ENCODE measurements at regions not wholly inside any gene's neighbourhood (a gene's known extent, or its start where the extent isn't known, plus 50 kb on each side); places are given as distances from the start of the nearest gene placed in this dataset.
"Not testable (repeated sequence)": the region's sequence is repeated elsewhere in the genome, so short reads cannot be mapped to it uniquely, and the experiment has no call there.

DNA sequence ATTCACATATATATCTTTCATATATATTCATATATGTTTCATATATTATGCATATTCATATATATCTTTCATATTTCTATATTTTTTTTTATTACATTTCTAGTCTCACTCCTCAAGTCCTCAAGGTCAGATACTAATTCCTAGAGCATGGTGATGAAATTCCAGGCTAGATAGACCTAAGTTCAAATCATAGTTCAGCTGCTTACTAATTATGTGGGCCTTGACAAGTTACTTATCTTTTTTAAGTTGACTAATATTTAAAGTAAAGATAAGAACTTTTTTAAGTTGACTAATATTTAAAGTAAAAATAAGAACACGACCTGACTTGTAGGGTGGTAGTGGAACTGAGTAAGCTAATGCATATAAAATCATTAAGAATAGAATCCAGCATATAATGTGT, 495.6 kb upstream of the MAN1A1 start:
- DNase-seq (ENCODE audit: extremely low read depth, low read depth) = no peak

DNA sequence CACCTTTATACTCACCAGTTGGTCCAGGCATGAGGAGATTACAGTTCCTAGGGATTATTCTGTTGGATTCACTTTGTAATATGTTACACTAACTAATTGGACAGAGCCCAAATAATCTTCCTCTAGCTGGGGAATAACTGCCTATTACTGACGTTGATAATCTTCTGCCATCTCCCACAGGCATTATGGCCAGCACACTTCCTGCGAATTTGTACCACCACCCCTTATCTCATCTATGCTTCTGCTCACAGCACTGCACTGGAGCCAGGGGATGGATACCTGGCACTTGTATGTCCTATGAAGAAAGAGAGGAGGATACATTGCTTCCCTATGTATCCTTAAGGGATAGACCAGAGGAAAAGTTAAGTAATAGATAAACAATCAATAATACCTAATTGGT, 494.8 kb upstream of the MAN1A1 start:
- DNase-seq (ENCODE audit: extremely low read depth, low read depth) = no peak

DNA sequence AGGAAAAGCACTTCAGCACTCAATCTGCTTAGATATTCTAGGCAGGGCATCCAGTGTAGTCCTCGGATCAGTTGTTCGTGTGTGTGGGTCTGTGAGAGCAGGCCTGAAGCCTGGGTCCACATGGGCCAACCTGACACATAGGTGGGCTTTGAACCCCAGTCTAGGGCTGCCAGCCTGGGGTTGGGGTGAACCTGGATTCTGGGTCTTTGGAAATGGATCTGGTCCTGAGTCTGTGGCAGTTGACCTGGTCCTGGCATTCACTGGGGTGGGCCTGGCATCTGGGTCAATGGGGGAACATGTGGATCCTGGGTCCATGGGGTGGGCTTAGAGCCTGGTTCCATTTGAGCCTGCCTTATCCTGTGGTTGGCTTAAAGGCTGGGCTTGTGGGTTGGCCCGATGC, 492.6 kb upstream of the MAN1A1 start:
- DNase-seq (ENCODE audit: extremely low read depth, low read depth) = no peak

DNA sequence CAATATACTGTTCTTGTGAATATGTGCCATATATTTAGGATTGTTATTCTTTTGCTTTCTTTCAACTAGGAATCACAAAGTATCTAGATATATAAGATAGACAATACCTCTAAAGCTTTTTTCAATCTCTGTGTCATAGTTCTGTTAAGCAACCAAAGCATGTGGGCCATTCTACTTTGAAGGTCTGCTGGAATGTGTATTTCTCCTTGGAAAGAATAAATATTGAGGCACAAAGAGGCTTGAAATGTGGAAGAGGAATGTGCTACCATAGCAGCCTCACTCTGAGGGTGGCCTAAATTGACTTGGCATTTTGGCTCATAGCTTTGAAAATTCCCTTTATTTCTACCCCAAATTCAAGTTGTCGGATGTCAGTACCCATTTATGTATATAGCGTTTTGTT, 488.5 kb upstream of the MAN1A1 start:
- DNase-seq (ENCODE audit: extremely low read depth, low read depth) = no peak

DNA sequence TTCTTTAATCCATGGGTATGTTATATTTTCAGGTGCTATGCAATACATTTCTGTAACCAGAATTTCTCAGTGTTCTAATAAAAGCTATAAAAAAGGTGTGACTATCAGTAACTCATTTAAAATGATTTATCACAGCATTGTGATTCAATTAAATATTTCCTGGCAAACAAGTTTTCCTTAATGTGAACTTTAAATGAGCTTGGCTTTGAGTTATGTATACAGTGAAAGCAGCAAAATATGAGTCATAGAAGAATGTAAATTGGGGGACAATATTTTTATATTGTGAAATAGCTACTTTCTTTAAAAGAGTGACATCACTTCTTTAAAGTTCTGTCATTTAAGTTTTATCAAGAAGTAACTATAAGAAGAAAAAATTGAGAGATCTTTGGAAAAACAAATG, 484.9 kb upstream of the MAN1A1 start:
- DNase-seq (ENCODE audit: extremely low read depth, low read depth) = no peak

DNA sequence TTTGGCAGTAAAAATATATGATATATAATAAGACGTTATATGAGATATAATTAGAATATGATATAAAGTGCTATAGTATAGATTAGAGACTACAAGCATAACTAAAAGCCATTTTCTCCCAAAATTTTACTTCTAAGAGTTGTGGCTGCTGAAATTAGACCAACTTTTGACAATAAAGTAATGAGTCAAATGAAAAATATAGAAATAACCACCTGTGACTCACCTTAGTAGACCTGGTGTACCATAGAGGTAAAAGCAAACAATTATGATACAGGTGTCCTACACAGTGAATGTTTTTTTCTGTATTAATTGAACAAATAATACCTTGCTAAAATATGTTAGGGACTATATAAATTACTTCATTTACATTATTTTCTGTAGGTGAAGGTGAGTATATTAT, 482.9 kb upstream of the MAN1A1 start:
- DNase-seq (ENCODE audit: extremely low read depth, low read depth) = no peak

DNA sequence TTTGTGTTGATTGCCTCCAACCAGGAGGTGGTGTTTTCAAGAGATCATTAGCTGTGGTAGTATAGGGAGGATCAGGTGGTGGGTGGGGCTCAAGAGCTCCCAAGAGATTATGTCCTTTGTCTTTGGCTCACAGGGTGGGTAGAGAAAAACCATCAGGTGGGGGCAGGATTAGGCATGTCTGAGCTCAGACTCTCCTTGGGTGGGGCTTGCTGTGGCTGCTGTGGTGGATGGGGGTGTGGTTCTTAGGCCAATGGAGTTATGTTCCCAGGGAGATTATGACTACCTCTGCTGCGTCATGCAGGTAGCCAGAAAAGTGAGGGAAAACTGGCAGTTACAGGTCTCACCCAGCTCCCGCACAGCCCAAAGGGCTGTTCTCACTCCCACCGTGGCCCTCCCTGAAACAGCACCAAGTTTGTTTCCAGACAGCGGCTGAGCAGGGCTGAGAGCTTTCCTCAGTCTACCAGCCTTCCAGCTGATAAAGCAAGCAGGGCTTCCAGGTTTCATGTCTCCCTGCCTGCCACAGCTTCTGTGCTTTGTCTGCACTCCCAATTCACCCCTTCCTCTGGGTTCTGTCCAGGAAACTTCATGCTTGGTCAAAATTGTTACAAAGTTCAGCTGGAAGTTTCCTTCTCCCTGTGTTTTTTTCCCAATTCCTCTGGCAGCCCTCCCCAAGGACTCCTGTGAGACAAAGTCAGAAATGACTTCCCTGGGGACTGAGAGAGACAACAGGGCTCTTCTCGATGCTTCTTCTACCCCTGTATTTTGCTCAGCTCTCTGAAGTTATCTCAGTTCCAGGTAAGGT, 481.1 kb upstream of the MAN1A1 start:
- DNase-seq (ENCODE audit: extremely low read depth, low read depth) = no peak

DNA sequence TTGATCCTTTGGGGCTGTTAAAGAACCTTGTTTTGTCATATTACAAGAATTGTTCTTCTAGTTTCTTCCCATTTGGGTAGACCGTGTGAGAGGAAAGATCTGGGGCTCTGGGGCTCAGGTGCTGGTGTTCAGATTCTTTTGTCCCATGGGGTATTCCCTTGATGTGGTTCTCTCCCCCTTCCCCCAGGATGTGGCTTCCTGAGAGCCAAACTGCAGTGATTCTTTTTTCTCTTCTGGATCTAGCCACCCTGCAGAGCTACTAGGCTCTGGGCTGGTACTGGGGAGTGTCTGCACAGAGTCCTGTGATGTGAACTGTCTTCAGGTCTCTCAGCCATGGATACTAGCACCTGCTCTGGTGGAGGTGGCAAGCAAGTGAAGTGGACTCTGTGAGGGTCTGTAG, 480.5 kb upstream of the MAN1A1 start:
- DNase-seq (ENCODE audit: extremely low read depth, low read depth) = no peak

DNA sequence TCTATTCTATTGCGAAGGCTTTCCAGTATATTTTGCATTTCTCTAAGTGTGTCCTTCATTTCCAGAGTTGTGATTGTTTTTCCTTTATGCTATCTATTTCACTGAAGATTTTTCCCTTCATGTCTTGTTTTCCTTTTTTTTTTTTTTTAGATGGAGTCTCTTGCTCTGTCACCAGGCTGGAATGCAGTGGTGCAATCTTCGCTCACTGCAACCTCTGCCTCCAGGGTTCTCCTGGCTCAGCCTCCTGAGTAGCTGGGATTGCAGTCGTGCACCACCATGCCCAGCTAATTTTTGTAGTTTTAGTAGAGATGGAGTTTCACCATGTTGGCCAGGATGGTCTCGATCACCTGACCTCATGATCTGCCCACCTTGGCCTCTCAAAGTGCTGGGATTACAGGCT, 479.9 kb upstream of the MAN1A1 start:
- not testable (repeated sequence) for DNase-seq (ENCODE audit: extremely low read depth, low read depth)

DNA sequence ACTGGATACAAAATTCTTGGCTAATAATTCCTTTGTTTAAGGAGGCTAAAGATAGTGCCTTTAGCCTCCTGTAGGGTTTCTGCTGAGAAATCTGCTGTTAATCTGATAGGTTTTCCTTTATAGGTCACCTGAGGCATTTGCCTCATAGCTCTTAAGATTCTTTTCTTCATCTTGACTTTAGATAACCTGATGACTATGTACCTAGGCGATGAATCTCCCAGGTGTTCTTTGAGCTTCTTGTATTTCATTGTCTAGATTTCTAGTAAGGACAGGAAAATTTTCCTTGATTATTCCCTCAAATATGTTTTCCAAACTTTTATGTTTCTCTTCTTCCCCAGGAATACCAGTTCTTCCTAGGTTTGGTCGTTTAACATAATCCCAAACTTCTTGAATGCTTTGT, 479.4 kb upstream of the MAN1A1 start:
- no peak for DNase-seq (ENCODE audit: extremely low read depth, low read depth)

DNA sequence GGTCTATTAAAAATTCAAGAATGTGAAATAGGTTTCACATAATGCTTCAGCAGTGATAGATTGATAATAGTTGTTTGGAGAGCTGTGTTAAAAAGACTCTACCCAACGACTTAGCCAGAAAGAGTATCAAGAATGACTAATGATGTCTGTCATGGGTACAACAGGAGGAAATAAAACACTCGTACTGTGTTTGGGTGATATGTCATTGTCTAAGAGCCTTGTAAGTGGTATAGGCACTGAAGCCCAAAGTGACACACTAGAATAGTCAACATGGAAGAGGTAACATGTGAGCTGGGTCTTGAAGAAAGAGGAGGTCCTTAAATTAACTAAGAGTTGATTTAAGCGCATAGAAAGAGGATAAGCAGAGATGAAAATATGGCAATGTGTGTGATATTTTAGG, 471.8 kb upstream of the MAN1A1 start:
- no peak for DNase-seq (ENCODE audit: extremely low read depth, low read depth)

DNA sequence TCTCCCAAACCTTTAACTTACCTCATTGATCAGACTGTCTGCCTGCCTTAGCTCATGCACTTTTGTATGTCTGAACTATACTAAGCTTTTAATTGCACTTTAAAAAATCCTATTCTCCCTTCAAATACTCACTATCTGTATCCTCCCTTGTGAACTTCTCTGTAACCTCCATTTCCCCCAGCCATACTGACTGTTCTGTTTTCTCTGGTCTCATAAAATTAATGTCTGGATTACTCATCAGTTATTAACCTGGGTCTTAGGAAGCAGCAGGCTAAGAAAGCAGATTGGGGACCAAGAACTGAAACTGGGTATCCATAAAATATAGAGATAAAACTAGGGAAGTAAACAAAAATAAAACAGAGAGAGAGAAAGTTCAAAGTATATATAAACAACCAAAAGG, 469.3 kb upstream of the MAN1A1 start:
- DNase-seq (ENCODE audit: extremely low read depth, low read depth) = no peak

DNA sequence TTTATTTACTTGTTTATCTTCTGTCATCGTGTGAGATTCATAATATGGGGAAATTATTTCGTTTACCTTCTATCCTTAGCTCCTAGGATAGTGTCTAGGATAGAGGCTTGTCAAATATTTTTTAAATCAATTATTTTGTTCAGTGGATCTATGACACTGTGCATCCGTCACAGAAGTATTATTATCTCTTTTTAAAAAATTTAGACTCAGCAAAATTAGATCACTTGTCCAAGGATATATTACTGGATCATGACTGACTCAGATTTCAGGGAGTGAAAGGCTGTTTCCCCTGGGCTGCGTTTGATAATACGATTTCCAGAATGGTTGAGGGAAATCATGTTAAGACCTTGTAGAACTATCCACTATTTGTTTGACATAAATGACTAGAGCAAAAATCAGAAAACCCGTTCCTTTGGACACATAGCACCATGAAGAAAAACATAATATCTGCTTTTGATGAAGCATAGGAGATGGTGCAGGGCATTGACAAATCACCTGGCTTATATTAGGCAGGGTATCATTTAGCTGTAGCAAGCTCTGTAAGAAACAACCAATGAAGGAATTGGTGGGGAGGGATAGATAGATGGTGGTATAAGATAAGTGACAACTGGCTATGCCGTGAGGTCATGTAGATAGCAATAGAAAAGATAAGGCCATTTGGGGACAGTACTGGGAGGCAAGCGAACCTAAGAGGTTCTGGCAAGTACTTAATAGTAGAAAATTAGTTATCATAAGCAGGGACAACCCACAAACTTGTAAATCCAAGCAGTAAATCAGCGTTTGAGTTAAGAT, 465.2 kb upstream of the MAN1A1 start:
- DNase-seq (ENCODE audit: extremely low read depth, low read depth) = no peak

DNA sequence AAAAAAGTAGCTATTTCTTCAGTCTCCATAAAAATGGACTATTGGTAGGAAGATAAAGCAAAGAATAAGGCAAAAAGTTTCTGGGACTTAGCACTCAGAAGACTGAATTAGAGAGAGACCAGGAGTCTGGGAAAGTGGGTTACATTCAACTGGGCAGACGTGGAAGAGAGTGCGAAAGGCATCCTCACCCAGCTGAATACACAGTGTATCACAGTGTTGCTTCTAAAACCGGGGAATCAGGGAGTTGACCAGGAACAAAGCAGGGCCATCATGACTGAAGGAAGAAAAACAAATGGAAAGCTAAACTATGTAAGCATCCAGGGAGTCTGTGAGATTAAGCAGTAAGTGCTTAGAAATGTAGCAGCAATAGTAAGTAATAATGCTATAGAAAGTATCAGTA, 452.9 kb upstream of the MAN1A1 start:
- DNase-seq (ENCODE audit: extremely low read depth, low read depth) = no peak

DNA sequence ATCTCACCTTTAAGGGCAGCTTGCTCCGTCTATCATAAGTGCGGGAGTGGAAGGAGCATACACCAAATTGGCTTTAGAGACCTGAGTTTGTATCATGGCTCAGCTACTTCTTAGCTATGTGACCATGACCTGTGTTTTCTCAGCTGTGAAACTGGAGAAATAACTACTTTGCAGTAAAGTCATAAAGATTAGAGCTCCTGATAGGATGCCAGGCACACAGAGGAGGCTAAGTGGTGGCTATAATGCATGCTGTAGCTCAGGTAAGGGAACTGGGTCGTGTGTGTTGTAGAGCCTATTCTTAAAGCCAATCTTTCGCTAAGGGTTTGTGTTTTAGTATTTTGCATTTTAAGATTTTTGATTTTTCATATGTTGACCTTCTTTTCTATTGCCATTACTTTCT, 451.5 kb upstream of the MAN1A1 start:
- no peak for DNase-seq (ENCODE audit: extremely low read depth, low read depth)

DNA sequence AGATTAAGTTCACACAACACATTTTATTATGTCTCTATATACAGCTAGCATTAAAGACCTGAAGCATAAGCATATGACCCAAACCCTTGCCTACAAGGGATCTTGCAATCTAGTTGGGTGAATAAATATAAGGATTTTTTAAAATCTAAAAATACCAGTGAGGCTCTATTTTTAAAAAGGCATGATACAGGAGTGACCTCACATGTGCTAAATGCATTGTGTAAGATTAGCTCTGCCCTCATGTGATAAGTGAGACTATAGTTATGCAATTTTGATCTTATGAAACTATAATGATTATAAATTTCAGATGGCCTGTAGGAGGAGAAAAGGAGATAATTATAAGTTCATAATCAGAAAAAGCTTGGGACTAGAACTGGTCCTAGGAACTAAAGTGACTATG, 451.0 kb upstream of the MAN1A1 start:
- DNase-seq (ENCODE audit: extremely low read depth, low read depth) = no peak

DNA sequence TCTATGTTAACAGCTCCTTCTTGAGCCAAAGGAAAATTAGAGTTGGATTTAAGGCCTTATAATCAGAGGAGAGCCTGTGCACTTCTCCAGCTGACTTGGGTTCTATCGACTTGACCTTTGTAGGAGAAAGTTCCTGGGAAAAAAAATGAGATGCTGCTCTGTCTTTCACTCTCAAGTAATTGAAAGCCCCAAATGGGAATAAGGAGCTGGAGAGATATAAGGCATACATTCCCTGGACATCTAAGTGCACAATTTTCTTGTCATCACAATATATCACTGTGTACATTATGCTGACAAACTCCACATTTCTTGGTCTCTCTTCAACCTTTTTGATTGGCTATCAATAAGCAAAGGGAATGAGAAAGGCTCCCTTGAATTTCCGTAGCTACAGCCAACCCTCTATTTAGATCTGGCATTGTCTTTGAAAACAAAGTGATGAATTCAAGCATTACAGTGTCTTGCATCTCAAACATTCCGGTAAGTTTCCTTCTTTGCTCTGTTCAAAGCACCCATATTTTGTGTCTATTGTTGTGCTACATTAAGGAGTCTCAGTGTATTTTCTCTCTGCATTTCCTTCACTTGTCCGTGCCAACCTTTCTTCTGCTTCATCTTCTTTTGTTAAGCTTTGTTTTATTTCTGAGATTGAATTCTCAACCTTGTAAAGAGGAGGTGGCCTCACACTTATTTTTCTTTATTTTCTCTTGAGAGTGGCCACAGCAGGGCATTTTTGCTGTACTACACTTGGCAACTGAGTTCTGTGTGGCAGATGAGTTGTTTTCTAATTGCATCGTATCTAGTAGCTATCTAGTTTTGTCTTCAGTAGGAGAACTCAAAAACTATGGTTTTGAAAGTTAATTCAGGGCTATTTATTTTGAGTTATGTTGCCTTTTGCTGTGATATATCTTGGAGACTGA, 450.3 kb upstream of the MAN1A1 start:
- no peak for DNase-seq (ENCODE audit: extremely low read depth, low read depth)

DNA sequence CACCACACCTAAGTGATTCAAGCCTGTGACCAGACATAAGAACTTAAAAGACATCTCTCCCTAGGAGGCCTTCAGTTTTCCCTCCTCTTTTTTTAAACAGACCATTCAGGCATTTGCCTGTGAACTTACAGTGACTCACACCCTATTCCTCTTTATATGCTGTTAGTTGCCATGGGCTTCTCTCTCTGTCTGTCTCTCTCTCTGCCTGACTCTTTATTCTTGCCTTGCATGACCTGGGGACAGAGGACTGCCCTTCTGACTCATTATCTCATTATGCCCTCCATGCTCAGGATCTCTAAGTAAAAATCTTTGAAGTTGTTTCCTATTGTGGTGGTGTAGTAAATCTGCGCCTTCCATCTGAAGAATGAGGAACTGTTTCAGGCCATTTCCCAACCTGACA, 442.2 kb upstream of the MAN1A1 start:
- no peak for DNase-seq (ENCODE audit: extremely low read depth, low read depth)

DNA sequence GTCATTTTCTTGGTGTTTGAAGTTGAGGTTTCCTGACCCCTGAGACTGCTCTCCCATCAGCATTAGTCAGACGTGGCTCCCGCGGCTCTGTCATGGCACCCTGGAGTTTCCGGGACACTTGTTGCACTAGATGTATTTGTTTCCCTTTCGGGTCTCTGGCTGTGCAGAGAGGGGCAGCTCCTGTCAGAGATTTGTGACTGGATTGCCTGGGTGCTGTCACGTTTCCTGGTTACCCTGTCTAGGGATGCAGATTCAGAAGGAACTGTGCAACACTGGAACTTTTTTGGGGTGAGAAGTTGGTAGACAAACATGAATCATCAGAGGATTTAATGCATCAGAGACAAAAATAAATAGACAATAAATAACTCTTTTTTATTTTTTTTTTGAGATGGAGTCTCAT, 431.8 kb upstream of the MAN1A1 start:
- DNase-seq (ENCODE audit: extremely low read depth, low read depth) = no peak

DNA sequence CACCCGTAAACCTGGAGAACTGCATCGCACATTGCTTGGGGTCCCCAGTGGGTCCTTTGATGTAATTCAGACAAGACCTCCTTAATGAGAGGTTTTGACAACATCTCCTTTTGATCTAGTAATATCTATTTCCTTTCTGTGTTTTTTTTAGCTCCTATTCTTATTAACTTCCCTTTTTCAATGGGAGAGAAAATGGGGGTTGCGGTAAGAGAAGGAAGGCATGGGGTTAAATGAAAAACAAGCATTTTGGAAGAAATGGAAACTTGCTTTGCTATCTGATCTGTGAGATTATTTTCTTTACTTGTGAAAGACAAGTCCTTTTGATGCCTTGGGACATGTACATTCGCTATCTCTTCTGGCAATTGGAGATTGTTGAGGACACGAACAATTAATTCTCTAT, 418.6 kb upstream of the MAN1A1 start:
- no peak for DNase-seq (ENCODE audit: extremely low read depth, low read depth)

DNA sequence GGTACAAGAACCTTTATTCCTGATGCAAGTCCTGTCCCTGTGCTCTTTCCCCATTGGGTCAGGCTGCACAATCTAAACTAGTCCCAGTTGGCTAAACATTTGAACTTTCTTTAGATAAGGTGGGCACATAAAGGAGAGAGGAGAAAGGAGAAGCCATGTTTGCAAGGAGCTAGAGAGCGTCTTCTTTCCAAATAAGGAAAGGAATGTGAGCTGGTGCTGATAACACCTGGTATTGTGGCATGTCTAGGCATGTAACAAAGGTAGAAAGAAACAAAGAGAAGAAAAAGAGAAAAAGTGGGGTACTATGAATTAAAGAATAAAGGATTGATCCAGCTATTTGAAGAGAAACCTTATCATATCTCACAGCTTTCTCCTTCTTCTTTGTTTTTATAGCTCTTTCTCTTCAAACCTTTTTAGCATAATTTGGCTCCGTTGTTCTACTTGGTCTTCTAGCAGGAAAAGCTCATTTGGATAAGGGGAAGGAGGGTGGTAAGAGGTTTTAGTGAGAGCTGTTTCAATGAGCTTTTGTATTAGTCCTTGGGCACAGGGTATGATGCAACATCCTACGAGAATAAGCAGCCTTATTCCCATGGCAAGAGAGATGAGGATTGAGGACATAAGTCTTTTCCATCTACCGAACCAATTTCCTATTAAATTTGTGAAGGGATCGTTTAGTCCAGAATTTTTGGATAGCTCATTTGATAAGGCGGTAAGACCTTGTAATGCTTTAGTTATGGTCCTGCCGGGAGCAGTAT, 415.5 kb upstream of the MAN1A1 start:
- DNase-seq (ENCODE audit: extremely low read depth, low read depth) = no peak
